ENCODE measurements at regions not wholly inside any gene's neighbourhood (a gene's known extent, or its start where the extent isn't known, plus 50 kb on each side); places are given as distances from the start of the nearest gene placed in this dataset.

GRCh38 chr6:44606504-44606903, 219.0 kb downstream of the CDC5L start:
- no peak for DNase-seq (ENCODE audit: low read depth in 1 of 2, low spot score in 1 of 2)

- no peak for DNase-seq (ENCODE audit: low read depth in 1 of 2, low spot score in 1 of 2)
These were observed 219.5 kb downstream of the CDC5L start for GRCh38 chr6:44606976-44607375.

- DNase-seq (ENCODE audit: low read depth in 1 of 2, low spot score in 1 of 2): no peak
These were observed 220.7 kb downstream of the CDC5L start for GRCh38 chr6:44608175-44608574.

GRCh38 chr6:44609051-44609612, 221.6 kb downstream of the CDC5L start:
- no peak for DNase-seq (ENCODE audit: low read depth in 1 of 2, low spot score in 1 of 2)

GRCh38 chr6:44614396-44614795, 226.9 kb downstream of the CDC5L start:
- no peak for DNase-seq (ENCODE audit: low read depth in 1 of 2, low spot score in 1 of 2)

- DNase-seq (ENCODE audit: low read depth in 1 of 2, low spot score in 1 of 2): no peak
These were observed 228.1 kb downstream of the CDC5L start for GRCh38 chr6:44615621-44616020.

- no peak for DNase-seq (ENCODE audit: low read depth in 1 of 2, low spot score in 1 of 2)
These were observed 229.9 kb downstream of the CDC5L start for GRCh38 chr6:44617416-44617815.

GRCh38 chr6:44618371-44618770, 230.9 kb downstream of the CDC5L start:
- no peak for DNase-seq (ENCODE audit: low read depth in 1 of 2, low spot score in 1 of 2)

- no peak for DNase-seq (ENCODE audit: low read depth in 1 of 2, low spot score in 1 of 2)
These were observed 233.4 kb downstream of the CDC5L start for GRCh38 chr6:44620922-44621321.

GRCh38 chr6:44621846-44622245, 234.3 kb downstream of the CDC5L start:
- no peak for DNase-seq (ENCODE audit: low read depth in 1 of 2, low spot score in 1 of 2)

GRCh38 chr6:44622555-44622954, 235.0 kb downstream of the CDC5L start:
- no peak for DNase-seq (ENCODE audit: low read depth in 1 of 2, low spot score in 1 of 2)

- no peak for DNase-seq (ENCODE audit: low read depth in 1 of 2, low spot score in 1 of 2)
These were observed 235.4 kb downstream of the CDC5L start for GRCh38 chr6:44622956-44623355.

- no peak for DNase-seq (ENCODE audit: low read depth in 1 of 2, low spot score in 1 of 2)
These were observed 236.7 kb downstream of the CDC5L start for GRCh38 chr6:44624226-44624625.

- DNase-seq (ENCODE audit: low read depth in 1 of 2, low spot score in 1 of 2): no peak
These were observed 237.5 kb downstream of the CDC5L start for GRCh38 chr6:44624936-44625573.

- no peak for DNase-seq (ENCODE audit: low read depth in 1 of 2, low spot score in 1 of 2)
These were observed 238.5 kb downstream of the CDC5L start for GRCh38 chr6:44625996-44626395.

- DNase-seq (ENCODE audit: low read depth in 1 of 2, low spot score in 1 of 2): no peak
These were observed 239.1 kb downstream of the CDC5L start for GRCh38 chr6:44626616-44627015.

- no peak for DNase-seq (ENCODE audit: low read depth in 1 of 2, low spot score in 1 of 2)
These were observed 239.8 kb downstream of the CDC5L start for GRCh38 chr6:44627091-44627882.

GRCh38 chr6:44627883-44628271, 240.4 kb downstream of the CDC5L start:
- DNase-seq (ENCODE audit: low read depth in 1 of 2, low spot score in 1 of 2): no peak

- no peak for DNase-seq (ENCODE audit: low read depth in 1 of 2, low spot score in 1 of 2)
These were observed 240.8 kb downstream of the CDC5L start for GRCh38 chr6:44628347-44628746.

- DNase-seq (ENCODE audit: low read depth in 1 of 2, low spot score in 1 of 2): no peak
These were observed 242.1 kb downstream of the CDC5L start for GRCh38 chr6:44629636-44630035.

- no peak for DNase-seq (ENCODE audit: low read depth in 1 of 2, low spot score in 1 of 2)
These were observed 242.9 kb downstream of the CDC5L start for GRCh38 chr6:44630125-44631028.
